Heart left ventricle (tissue), 16 donors: ENCODE measurements at regions not wholly inside any gene's neighbourhood (a gene's known extent, or its start where the extent isn't known, plus 50 kb on each side); places are given as distances from the start of the nearest gene placed in this dataset.

Experiments
- ATAC-seq, 4 donors: fragments of 200-7000 bp; cut with Tn5 transposase; one replicate each; pipeline ENCODE4 v1.9.1; 2020 to 2022; ENCODE audit warnings: moderate library complexity in 4 of 4, mild to moderate bottlenecking in 3 of 4, moderate number of reproducible peaks in 1 of 4
- DNase-seq, 5 donors: peaks; one replicate each; pipeline ENCODE4 v3.0.0-alpha.2; 2020
- H3K27ac ChIP-seq, 12 donors: fragments of 200-600 bp; sonication (generic) in 4 of 12; one replicate each; pipeline versions ENCODE4 v1.5.0 to v1.8.0; 2016 to 2022; ENCODE audit warnings: mild to moderate bottlenecking in 2 of 12
- H3K27me3 ChIP-seq, 9 donors: fragments of 200-600 bp; sonication (generic) in 2 of 9; one replicate each; pipeline versions ENCODE4 v1.5.1 to v1.8.0; 2016 to 2022; ENCODE audit warnings: mild to moderate bottlenecking in 3 of 9
- H3K36me3 ChIP-seq, 9 donors: fragments of 200-600 bp; sonication (generic) in 2 of 9; one replicate each; pipeline versions ENCODE4 v1.5.0 to v1.8.0; 2018 to 2022; ENCODE audit warnings: mild to moderate bottlenecking in 2 of 9
- H3K4me1 ChIP-seq, 12 donors: fragments of 200-600 bp; sonication (generic) in 4 of 12; one replicate each; pipeline versions ENCODE4 v1.5.0 to v1.8.0; 2016 to 2022; ENCODE audit warnings: mild to moderate bottlenecking in 3 of 12
- H3K4me3 ChIP-seq, 12 donors: fragments of 200-600 bp; sonication (generic) in 4 of 12; one replicate each; pipeline versions ENCODE4 v1.5.0 to v1.8.0; 2017 to 2022; ENCODE audit warnings: mild to moderate bottlenecking in 9 of 12, moderate library complexity in 4 of 12
- H3K9me3 ChIP-seq, 12 donors: fragments of 200-600 bp; sonication (generic) in 4 of 12; one replicate each; pipeline versions ENCODE4 v1.5.0 to v1.8.0; 2016 to 2022; ENCODE audit warnings: mild to moderate bottlenecking in 1 of 12
- POLR2A ChIP-seq, 2 donors: fragments of 450-650 bp; IDR thresholded peaks; one replicate each; pipeline ENCODE4 v1.6.1; 2017; ENCODE audit warnings: antibody characterized with exemption in 2 of 2, mild to moderate bottlenecking in 2 of 2, moderate library complexity in 2 of 2
- WGBS, 4 donors: extraction: QIAGEN DNeasy Blood & Tissue Kit in 2 of 4; methylation state at CpG; one replicate each; pipeline versions ENCODE4 v1.1.5 to v1.1.7; 2013 to 2018; 5-methylcytosine and 5-hydroxymethylcytosine counted together
- intact Hi-C, 10 donors: fragments of 100-400 bp; cut with DNase I; formaldehyde crosslinking; loops; one replicate each; pipeline versions ENCODE4 v1.11.1 to v1.14.2; 2022
- TF ChIP-seq, protein P1 (sequence below), 12 donors: fragments of 200-600 bp; sonication (generic) in 4 of 12; IDR thresholded peaks; one replicate each; pipeline versions ENCODE4 v1.5.0 to v1.8.0; 2018 to 2022; ENCODE audit warnings: antibody characterized with exemption in 12 of 12, mild to moderate bottlenecking in 5 of 12
- donor health status: ischemic (EF 13 %, LVEDD 7.1; RV severe dilation, severe dysfunction).
- donor health status: healthy with polysubstance abuse.
- donor health status: DM: no; HTN: yes; CAD: no.
- donor health status: DM: no; HTN: no; CAD: no.
- donor health status: ischemic (EF 25% LVEDD 6.9; RV normal size, moderate dysfunction).
- donor health status: ischemic (EF 25% LVEDD 5.7; RV mildly dilated, moderate dysfunction).
- donor health status: healthy.
- donor health status: DM: yes; HTN: yes; CAD: no.
- donor health status: ischemic (EF 35%, LVEDD 5.7; RV mildly dilated, moderate dysfunction).
- donor health status: nonischemic (EF 11% LVEDD 7.7; RV severe dilation, severe dysfunction).
- donor health status: DM: yes; HTN: yes; CAD: no.
- donor health status: PGD.
- donor health status: ischemic (EF 29% LVEDD 5.4; RV normal size, mild dysfunction).
- donor health status: nonischemic (EF 23%, LVEDD 6.1; RV moderate dilation, normal function).

DNA sequence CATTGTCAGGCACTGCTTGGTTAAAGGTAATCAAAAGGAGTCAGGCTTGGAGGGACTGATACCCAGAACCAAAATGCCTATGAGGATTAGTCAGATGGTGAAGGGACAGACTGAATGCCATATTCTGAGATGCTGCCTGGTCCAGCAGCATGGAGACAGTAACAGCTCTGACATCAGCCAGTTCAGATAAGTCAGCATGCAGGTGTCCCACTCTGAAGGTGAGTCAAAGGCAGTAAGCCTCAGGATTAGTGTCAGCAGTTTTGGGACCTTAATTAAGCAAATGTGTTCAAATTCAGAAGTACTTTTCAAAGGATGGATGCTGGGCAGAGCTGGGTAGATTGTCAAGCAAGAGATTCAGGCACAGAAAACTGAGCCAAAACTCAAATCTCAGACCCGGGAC lies 198.4 kb downstream of the RPS12 start:
- Histone ChIP-seq H3K27ac (no peak overlapping the region), H3K4me1 (no peaks in the 10 kb centered on the region), H3K36me3 (no peaks in the 10 kb centered on the region), H3K9me3 (peaks cover 0 to 3% (median 0%) of the 10 kb centered on the region in 12 donors), H3K4me3 (no peak overlapping the region), H3K27me3 (no peaks in the 10 kb centered on the region)
- ATAC-seq (no peak), DNase-seq (no peak)
- no peak for TF ChIP-seq POLR2A (IDR thresholded peaks at IDR 0.05)
- TF ChIP-seq, protein P1, sequence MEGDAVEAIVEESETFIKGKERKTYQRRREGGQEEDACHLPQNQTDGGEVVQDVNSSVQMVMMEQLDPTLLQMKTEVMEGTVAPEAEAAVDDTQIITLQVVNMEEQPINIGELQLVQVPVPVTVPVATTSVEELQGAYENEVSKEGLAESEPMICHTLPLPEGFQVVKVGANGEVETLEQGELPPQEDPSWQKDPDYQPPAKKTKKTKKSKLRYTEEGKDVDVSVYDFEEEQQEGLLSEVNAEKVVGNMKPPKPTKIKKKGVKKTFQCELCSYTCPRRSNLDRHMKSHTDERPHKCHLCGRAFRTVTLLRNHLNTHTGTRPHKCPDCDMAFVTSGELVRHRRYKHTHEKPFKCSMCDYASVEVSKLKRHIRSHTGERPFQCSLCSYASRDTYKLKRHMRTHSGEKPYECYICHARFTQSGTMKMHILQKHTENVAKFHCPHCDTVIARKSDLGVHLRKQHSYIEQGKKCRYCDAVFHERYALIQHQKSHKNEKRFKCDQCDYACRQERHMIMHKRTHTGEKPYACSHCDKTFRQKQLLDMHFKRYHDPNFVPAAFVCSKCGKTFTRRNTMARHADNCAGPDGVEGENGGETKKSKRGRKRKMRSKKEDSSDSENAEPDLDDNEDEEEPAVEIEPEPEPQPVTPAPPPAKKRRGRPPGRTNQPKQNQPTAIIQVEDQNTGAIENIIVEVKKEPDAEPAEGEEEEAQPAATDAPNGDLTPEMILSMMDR (IDR thresholded peaks at IDR 0.05): no peak
- WGBS, 4 donors: 58 to 82% (median 70%) methylated on average over 1 of the region's 1 CpG
- intact Hi-C loops: no loop called here

DNA sequence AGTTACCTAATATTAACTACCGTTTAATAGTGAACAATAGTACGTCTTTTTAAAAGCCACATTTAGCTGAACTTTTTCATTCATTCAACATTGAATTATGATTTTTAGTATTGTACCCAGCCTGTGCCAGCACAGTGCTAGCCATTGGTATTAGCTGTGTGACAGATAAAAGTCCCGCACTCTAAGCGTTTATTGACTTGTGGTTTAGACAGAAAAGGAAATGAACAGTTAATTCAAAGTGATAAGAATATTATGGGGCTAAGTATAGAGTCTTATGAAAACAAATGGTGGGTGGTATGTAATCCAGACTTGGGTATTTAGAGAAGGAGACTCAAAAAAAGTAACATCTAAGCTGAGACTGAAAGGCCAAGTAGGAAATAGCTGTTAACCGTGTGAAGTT lies 202.3 kb downstream of the RPS12 start:
- H3K27me3 ChIP-seq: no peaks in the 10 kb centered on the region
- no peak for ATAC-seq
- TF ChIP-seq, protein P1 (IDR thresholded peaks at IDR 0.05): no peak
- no peak for TF ChIP-seq POLR2A (IDR thresholded peaks at IDR 0.05)
- H3K36me3 ChIP-seq: no peaks in the 10 kb centered on the region
- no peak overlapping the region for H3K27ac ChIP-seq
- H3K4me3 ChIP-seq: no peak overlapping the region
- no peak for DNase-seq
- intact Hi-C loops: no loop called here
- peaks cover 0 to 11% (median 0%) of the 10 kb centered on the region in 12 donors for H3K9me3 ChIP-seq
- WGBS, 4 donors: 61 to 73% (median 66%) methylated on average over 5 of the region's 5 CpGs
- H3K4me1 ChIP-seq: no peaks in the 10 kb centered on the region

DNA sequence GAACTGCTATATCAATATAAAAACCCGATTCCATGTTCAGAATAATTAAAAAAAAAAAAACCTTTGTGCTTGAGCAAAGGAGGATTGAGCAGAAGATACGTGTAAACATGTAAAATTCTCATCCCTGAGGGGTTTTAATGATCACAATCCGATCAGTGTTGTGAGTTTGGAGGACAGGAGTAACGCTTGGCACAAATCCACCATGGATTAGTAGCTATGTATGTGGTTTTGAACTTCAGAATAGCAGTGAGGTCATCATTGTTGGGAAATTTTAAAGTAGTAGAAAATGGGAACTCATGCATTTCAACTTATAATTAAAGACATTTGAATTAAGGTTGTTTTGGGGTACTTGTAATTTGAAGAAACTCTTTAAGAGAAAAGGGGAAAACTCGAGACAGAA lies 203.2 kb downstream of the RPS12 start:
- Histone ChIP-seq H3K27ac (no peak overlapping the region), H3K27me3 (no peaks in the 10 kb centered on the region), H3K9me3 (peaks cover 0 to 11% (median 0%) of the 10 kb centered on the region in 12 donors), H3K36me3 (no peaks in the 10 kb centered on the region), H3K4me3 (no peak overlapping the region), H3K4me1 (no peaks in the 10 kb centered on the region)
- intact Hi-C loops: no loop called here
- ATAC-seq: no peak
- DNase-seq: no peak
- WGBS, 4 donors: 73 to 79% (median 73%) methylated on average over 5 of the region's 5 CpGs
- TF ChIP-seq, protein P1 (IDR thresholded peaks at IDR 0.05): no peak
- TF ChIP-seq POLR2A (IDR thresholded peaks at IDR 0.05): no peak

DNA sequence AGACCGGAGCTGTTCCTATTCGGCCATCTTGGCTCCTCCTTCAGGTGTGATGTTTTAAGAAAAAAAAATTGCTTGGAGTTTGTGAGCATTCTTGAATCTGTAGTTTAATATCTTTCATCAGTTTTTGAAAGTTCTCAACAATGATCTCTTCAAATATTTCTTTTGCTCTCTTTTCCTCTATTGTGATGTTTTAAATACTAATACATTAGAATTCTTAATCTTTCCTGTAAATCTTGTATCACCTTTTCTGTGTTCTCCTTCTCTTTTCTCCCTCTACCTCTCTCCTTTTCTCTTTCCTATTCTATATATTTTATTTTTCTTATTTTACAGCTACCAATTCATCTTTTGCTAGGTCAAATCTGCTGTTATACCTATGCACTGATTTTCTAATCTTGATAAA lies 212.3 kb downstream of the RPS12 start:
- Histone ChIP-seq H3K4me1 (no peaks in the 10 kb centered on the region), H3K27ac (no peak overlapping the region), H3K27me3 (no peaks in the 10 kb centered on the region), H3K4me3 (no peak overlapping the region), H3K9me3 (peaks cover 0 to 15% (median 6%) of the 10 kb centered on the region in 12 donors), H3K36me3 (no peaks in the 10 kb centered on the region)
- ATAC-seq (no peak), DNase-seq (no peak)
- WGBS, 4 donors: 97% methylated on average over 2 of the region's 2 CpGs; no CpG with 5 or more reads in 3 of the 4 donors
- TF ChIP-seq, protein P1 (IDR thresholded peaks at IDR 0.05): no peak
- TF ChIP-seq POLR2A (IDR thresholded peaks at IDR 0.05): no peak
- intact Hi-C loops: no loop called here
